DND-41 (cell line): ENCODE measurements at regions not wholly inside any gene's neighbourhood (a gene's known extent, or its start where the extent isn't known, plus 50 kb on each side); places are given as distances from the start of the nearest gene placed in this dataset.

Experiments used
- ATAC-seq: fragments of 200-7000 bp; cut with Tn5 transposase; 3 replicates; pipeline ENCODE4 v1.9.1; 2021; ENCODE audit warnings: low read depth; ENCODE audit not compliant: insufficient read depth
- DNase-seq: peaks from one replicate; pipeline ENCODE4 v3.0.0-alpha.2; 2020
- H2AFZ ChIP-seq: 2 replicates; pipeline ENCODE4 v1.6.0; 2012; ENCODE audit warnings: low read depth, low read length
- H3K27ac ChIP-seq: 2 replicates; pipeline ENCODE4 v1.5.1; 2012; ENCODE audit warnings: low read length, inconsistent platforms
- H3K27me3 ChIP-seq: fragments of 200-600 bp; sonication (generic); 2 replicates; pipeline ENCODE4 v1.6.0; 2012; ENCODE audit warnings: low read length, mild to moderate bottlenecking, inconsistent platforms; ENCODE audit not compliant: insufficient read depth, poor library complexity
- H3K36me3 ChIP-seq: 2 replicates; pipeline ENCODE4 v1.5.1; 2012; ENCODE audit warnings: low read length, inconsistent platforms; ENCODE audit not compliant: insufficient read depth
- H3K4me1 ChIP-seq: 2 replicates; pipeline ENCODE4 v1.5.1; 2012; ENCODE audit warnings: mild to moderate bottlenecking, low read length; ENCODE audit not compliant: insufficient read depth
- H3K4me2 ChIP-seq: 2 replicates; pipeline ENCODE4 v1.6.0; 2012; ENCODE audit warnings: mild to moderate bottlenecking, moderate library complexity, low read length, inconsistent platforms; ENCODE audit not compliant: insufficient read depth
- H3K4me3 ChIP-seq, 2 experiments: fragments of 200-600 bp in 1 of 2; shearing (Covaris generic) in 1 of 2; 2 replicates each; pipeline ENCODE4 v1.5.1; 2012 to 2016; ENCODE audit warnings: inconsistent platforms in 2 of 2, low read length in 2 of 2, mild to moderate bottlenecking in 2 of 2, low read depth in 1 of 2, moderate library complexity in 1 of 2
- H3K79me2 ChIP-seq: 2 replicates; pipeline ENCODE4 v1.6.0; 2012; ENCODE audit warnings: low read length, inconsistent platforms; ENCODE audit not compliant: insufficient read depth
- H3K9ac ChIP-seq: 2 replicates; pipeline ENCODE4 v1.6.0; 2012; ENCODE audit warnings: low read depth, mild to moderate bottlenecking, inconsistent platforms, low read length, moderate library complexity
- H3K9me3 ChIP-seq: 2 replicates; pipeline ENCODE4 v1.5.1; 2012; ENCODE audit warnings: low read length, moderate library complexity, mild to moderate bottlenecking, inconsistent platforms; ENCODE audit not compliant: insufficient read depth, severe bottlenecking
- H4K20me1 ChIP-seq: 2 replicates; pipeline ENCODE4 v1.6.0; 2012; ENCODE audit warnings: low read length; ENCODE audit not compliant: insufficient read depth
- EZH2 ChIP-seq: IDR thresholded peaks from 3 replicates; pipeline ENCODE4 v1.6.1; 2012; ENCODE audit warnings: borderline replicate concordance, low read depth, mild to moderate bottlenecking, moderate library complexity, low read length, inconsistent platforms; ENCODE audit not compliant: severe bottlenecking
- TF ChIP-seq, protein P1 (sequence below): IDR thresholded peaks from 2 replicates; pipeline ENCODE4 v1.5.1; 2012; ENCODE audit warnings: borderline replicate concordance, low read length, moderate library complexity, mild to moderate bottlenecking; ENCODE audit not compliant: poor library complexity, severe bottlenecking; ENCODE audit errors: extremely low read depth

- no peaks in the 10 kb centered on the region for H3K27me3 ChIP-seq
- no peaks in the 10 kb centered on the region for H3K9me3 ChIP-seq
- no peak overlapping the region for H3K4me2 ChIP-seq
- H3K9ac ChIP-seq, result no peak overlapping the region
- no peaks in the 10 kb centered on the region for H3K4me1 ChIP-seq
- ATAC-seq (no peak), DNase-seq (no peak)
- no peak overlapping the region for H2AFZ ChIP-seq
- H3K4me3 ChIP-seq, result no peak overlapping the region
- H3K27ac ChIP-seq, result no peak overlapping the region
- no peak for TF ChIP-seq EZH2
- TF ChIP-seq, protein P1, sequence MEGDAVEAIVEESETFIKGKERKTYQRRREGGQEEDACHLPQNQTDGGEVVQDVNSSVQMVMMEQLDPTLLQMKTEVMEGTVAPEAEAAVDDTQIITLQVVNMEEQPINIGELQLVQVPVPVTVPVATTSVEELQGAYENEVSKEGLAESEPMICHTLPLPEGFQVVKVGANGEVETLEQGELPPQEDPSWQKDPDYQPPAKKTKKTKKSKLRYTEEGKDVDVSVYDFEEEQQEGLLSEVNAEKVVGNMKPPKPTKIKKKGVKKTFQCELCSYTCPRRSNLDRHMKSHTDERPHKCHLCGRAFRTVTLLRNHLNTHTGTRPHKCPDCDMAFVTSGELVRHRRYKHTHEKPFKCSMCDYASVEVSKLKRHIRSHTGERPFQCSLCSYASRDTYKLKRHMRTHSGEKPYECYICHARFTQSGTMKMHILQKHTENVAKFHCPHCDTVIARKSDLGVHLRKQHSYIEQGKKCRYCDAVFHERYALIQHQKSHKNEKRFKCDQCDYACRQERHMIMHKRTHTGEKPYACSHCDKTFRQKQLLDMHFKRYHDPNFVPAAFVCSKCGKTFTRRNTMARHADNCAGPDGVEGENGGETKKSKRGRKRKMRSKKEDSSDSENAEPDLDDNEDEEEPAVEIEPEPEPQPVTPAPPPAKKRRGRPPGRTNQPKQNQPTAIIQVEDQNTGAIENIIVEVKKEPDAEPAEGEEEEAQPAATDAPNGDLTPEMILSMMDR, result no peak
- H4K20me1 ChIP-seq, result no peaks in the 10 kb centered on the region
- no peaks in the 10 kb centered on the region for H3K36me3 ChIP-seq
- no peaks in the 10 kb centered on the region for H3K79me2 ChIP-seq
These were observed 250.1 kb upstream of the KLF4 start for GRCh38 chr9:107739601-107740082.

DNA sequence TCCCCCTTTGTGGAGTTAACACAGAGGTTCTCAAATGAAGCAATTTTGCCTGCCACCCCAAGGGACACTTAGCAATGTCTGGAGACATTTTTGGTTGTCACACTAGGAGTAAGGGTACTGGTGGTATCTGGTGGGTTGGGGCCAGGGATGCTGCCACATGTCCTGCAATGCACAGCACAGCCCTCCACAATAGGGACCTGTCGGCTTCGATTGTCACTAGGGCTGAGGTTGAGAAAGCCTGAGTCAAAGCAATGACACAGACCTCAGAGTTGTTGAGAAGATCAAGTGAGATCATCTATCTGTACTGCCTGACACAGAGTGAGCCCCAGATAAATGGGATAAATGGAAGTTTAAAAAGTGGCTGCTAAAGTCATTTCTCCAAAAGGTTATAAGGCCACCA is 249.2 kb upstream of the KLF4 start:
- no peaks in the 10 kb centered on the region for H3K9me3 ChIP-seq
- H3K79me2 ChIP-seq, result no peaks in the 10 kb centered on the region
- no peaks in the 10 kb centered on the region for H3K27me3 ChIP-seq
- H3K4me3 ChIP-seq, result no peak overlapping the region
- no peaks in the 10 kb centered on the region for H4K20me1 ChIP-seq
- TF ChIP-seq EZH2, result no peak
- TF ChIP-seq, protein P1, result no peak
- H3K9ac ChIP-seq, result no peak overlapping the region
- no peak overlapping the region for H3K27ac ChIP-seq
- ATAC-seq (no peak), DNase-seq (no peak)
- no peaks in the 10 kb centered on the region for H3K4me1 ChIP-seq
- no peak overlapping the region for H3K4me2 ChIP-seq
- no peaks in the 10 kb centered on the region for H3K36me3 ChIP-seq
- no peak overlapping the region for H2AFZ ChIP-seq

DNA sequence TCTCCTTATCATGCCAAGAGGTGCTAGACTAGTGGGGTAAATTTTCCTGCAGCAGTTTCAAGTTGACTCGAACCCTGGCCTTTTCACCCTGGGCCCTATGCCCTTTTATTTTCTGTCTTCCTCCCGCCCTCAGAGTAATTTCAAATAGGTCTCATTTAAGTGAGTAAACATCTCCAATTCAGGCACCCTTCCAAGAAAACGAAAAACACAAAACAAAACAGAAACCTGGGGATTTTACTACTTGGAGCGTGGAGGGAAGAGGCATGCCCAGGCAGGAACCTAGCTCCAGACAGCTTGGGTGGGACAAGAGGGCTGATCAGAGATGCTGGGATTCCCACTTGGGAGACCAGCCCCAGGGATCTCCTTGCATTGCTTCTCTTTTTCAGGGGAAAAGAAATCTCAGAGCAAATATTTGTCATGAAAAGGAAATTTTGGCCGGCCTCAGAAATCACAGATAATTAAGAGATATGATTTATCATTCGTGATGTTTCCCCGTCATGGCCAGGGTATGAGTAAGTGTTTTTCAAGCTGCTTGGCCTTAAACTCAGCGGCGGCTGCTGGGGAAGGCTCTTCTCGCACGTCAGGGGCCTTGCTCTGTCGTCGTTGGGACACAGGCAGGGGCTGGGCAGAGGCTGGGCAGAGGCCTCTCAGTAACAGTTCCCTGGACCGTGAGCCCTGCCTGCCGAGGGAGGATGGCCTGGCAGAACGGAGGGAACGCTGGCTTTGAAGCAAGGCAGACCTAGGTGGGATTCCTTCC is 248.6 kb upstream of the KLF4 start:
- H3K36me3 ChIP-seq, result no peaks in the 10 kb centered on the region
- H3K27ac ChIP-seq, result no peak overlapping the region
- no peaks in the 10 kb centered on the region for H4K20me1 ChIP-seq
- DNase-seq, result no peak
- no peak overlapping the region for H3K4me3 ChIP-seq
- ATAC-seq, result no peak
- H3K9me3 ChIP-seq, result no peaks in the 10 kb centered on the region
- no peak overlapping the region for H3K4me2 ChIP-seq
- H3K9ac ChIP-seq, result no peak overlapping the region
- no peak for TF ChIP-seq EZH2
- TF ChIP-seq, protein P1, result no peak
- H3K4me1 ChIP-seq, result no peaks in the 10 kb centered on the region
- H3K79me2 ChIP-seq, result no peaks in the 10 kb centered on the region
- no peaks in the 10 kb centered on the region for H3K27me3 ChIP-seq
- no peak overlapping the region for H2AFZ ChIP-seq
